ENCODE measurements at regions not wholly inside any gene's neighbourhood (a gene's known extent, or its start where the extent isn't known, plus 50 kb on each side); places are given as distances from the start of the nearest gene placed in this dataset.
"Not testable (repeated sequence)": the region's sequence is repeated elsewhere in the genome, so short reads cannot be mapped to it uniquely, and the experiment has no call there.

DNA sequence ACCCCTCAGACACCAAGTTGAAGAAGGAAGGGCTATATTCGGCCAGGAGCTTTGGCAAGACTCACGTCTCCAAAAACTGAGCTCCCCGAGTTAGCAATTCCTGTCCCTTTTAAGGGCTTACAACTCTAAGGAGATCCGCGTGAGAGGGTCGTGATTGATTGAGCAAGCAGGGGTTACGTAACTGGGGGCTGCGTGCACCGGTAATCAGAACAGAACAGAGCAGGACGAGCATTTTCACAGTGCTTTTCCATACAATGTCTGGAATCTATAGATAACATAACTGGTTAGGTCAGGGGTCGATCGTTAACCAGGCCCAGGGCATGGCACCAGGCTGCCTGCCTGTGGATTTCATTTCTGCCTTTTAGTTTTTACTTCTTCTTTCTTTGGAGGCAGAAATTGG is 245.3 kb upstream of the MME start:
- H3K27me3 ChIP-seq (ENCODE audit: insufficient read depth, low read length); H4K8ac ChIP-seq (ENCODE audit: low read depth, low read length); H3K4me2 ChIP-seq (ENCODE audit: low read length); H2AFZ ChIP-seq (ENCODE audit: insufficient read depth, low read length, poor library complexity); H2AK5ac ChIP-seq (ENCODE audit: low read length); H3K27ac ChIP-seq (ENCODE audit: low read depth, low read length); H3K14ac ChIP-seq (ENCODE audit: low read length); H3K4ac ChIP-seq (ENCODE audit: low read depth, low read length); H3K9me3 ChIP-seq (ENCODE audit: insufficient read depth, low read depth, low read length); H4K91ac ChIP-seq (ENCODE audit: low read depth, low read length); H2BK120ac ChIP-seq (ENCODE audit: insufficient read depth, low read length, poor library complexity); H3K4me1 ChIP-seq (ENCODE audit: control insufficient read depth in 1 of 2, insufficient read depth in 2 of 2, low read length in 2 of 2); H3K9ac ChIP-seq (ENCODE audit: low read length); H3K23ac ChIP-seq (ENCODE audit: low read length); H2BK12ac ChIP-seq (ENCODE audit: low read length); DNase-seq; H2BK5ac ChIP-seq (ENCODE audit: low read depth, low read length, poor library complexity); H3K18ac ChIP-seq (ENCODE audit: low read length); H4K12ac ChIP-seq (ENCODE audit: low read depth, low read length); H3K79me2 ChIP-seq (ENCODE audit: control insufficient read depth, insufficient read depth, low read length, poor library complexity); H3K79me1 ChIP-seq (ENCODE audit: low read length); H3K4me3 ChIP-seq (ENCODE audit: low read depth, low read length); H3K36me3 ChIP-seq (ENCODE audit: control insufficient read depth in 1 of 2, insufficient read depth in 2 of 2, low read length in 2 of 2): not testable (repeated sequence)
- no CpG with 5 or more reads among the region's 12 CpGs for WGBS (ENCODE audit: extremely low coverage, insufficient coverage, insufficient read length)

DNA sequence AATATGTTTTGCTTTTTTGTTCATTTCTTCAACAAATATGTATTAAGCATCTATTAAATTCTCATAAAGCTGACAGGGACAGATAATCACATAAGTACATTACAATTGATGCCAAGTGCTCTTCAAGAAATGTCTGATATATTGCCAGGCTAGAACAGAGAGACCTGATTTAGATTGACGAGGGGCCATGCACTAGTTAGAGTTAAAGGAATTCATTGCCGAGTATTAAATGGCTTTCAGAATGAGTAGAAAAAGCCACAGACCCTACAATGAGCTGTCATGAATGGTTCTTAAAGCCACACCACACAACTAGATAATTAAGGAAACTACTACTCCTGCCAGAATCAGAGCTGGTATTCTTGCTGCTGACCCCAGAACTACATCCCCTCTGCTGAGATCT is 250.2 kb upstream of the MME start:
- Histone ChIP-seq H3K79me2 (ENCODE audit: control insufficient read depth, insufficient read depth, low read length, poor library complexity) (no peaks in the 10 kb centered on the region), H3K79me1 (ENCODE audit: low read length) (no peaks in the 10 kb centered on the region), H4K91ac (ENCODE audit: low read depth, low read length) (no peak overlapping the region), H2AFZ (ENCODE audit: insufficient read depth, low read length, poor library complexity) (no peak overlapping the region), H3K27me3 (ENCODE audit: insufficient read depth, low read length) (no peaks in the 10 kb centered on the region), H2BK120ac (ENCODE audit: insufficient read depth, low read length, poor library complexity) (no peak overlapping the region), H3K9me3 (ENCODE audit: insufficient read depth, low read depth, low read length) (peaks cover 1% of the 10 kb centered on the region), H3K36me3 (ENCODE audit: control insufficient read depth in 1 of 2, insufficient read depth in 2 of 2, low read length in 2 of 2) (peaks cover 0 to 2% of the 10 kb centered on the region in 2 experiments), H2BK5ac (ENCODE audit: low read depth, low read length, poor library complexity) (no peak overlapping the region), H3K4ac (ENCODE audit: low read depth, low read length) (no peak overlapping the region), H4K8ac (ENCODE audit: low read depth, low read length) (no peak overlapping the region), H3K14ac (ENCODE audit: low read length) (no peak overlapping the region), H3K18ac (ENCODE audit: low read length) (no peak overlapping the region), H3K23ac (ENCODE audit: low read length) (no peak overlapping the region), H2AK5ac (ENCODE audit: low read length) (no peak overlapping the region), H3K4me1 (ENCODE audit: control insufficient read depth in 1 of 2, insufficient read depth in 2 of 2, low read length in 2 of 2) (no peaks in the 10 kb centered on the region), H2BK12ac (ENCODE audit: low read length) (no peak overlapping the region), H3K27ac (ENCODE audit: low read depth, low read length) (no peak overlapping the region), H3K4me2 (ENCODE audit: low read length) (no peak overlapping the region), H3K4me3 (ENCODE audit: low read depth, low read length) (no peak overlapping the region), H3K9ac (ENCODE audit: low read length) (no peak overlapping the region), H4K12ac (ENCODE audit: low read depth, low read length) (no peak overlapping the region)
- DNase-seq, result no peak
- WGBS (ENCODE audit: extremely low coverage, insufficient coverage, insufficient read length), result no CpG with 5 or more reads among the region's 2 CpGs

DNA sequence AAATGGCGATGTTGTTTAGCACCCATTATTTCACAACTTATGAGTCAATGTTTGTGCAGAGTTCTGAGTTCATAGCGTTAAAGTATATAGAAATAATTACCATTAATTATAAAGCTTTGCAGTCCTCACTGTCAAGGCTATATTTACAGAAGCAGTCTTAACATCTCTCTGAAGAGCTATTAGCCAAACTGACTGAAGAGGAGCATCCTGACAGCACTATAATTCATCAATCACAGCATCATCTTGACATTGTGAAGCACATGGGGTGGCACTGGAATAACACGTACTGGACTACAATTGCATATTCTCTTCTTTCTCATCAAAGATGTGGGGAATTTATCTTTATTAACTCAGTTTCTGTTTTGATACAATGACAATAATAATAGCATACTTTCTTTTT is 260.6 kb upstream of the MME start:
- no peak overlapping the region for H3K14ac ChIP-seq (ENCODE audit: low read length)
- no CpG with 5 or more reads among the region's 3 CpGs for WGBS (ENCODE audit: extremely low coverage, insufficient coverage, insufficient read length)
- no peak overlapping the region for H4K12ac ChIP-seq (ENCODE audit: low read depth, low read length)
- DNase-seq, result no peak
- no peak overlapping the region for H2AK5ac ChIP-seq (ENCODE audit: low read length)
- no peaks in the 10 kb centered on the region for H3K36me3 ChIP-seq (ENCODE audit: control insufficient read depth in 1 of 2, insufficient read depth in 2 of 2, low read length in 2 of 2)
- H3K79me1 ChIP-seq (ENCODE audit: low read length), result no peaks in the 10 kb centered on the region
- no peaks in the 10 kb centered on the region for H3K4me1 ChIP-seq (ENCODE audit: control insufficient read depth in 1 of 2, insufficient read depth in 2 of 2, low read length in 2 of 2)
- H3K4me3 ChIP-seq (ENCODE audit: low read depth, low read length), result no peak overlapping the region
- no peak overlapping the region for H3K23ac ChIP-seq (ENCODE audit: low read length)
- no peak overlapping the region for H3K9ac ChIP-seq (ENCODE audit: low read length)
- no peaks in the 10 kb centered on the region for H3K9me3 ChIP-seq (ENCODE audit: insufficient read depth, low read depth, low read length)
- no peak overlapping the region for H3K27ac ChIP-seq (ENCODE audit: low read depth, low read length)
- H4K8ac ChIP-seq (ENCODE audit: low read depth, low read length), result no peak overlapping the region
- no peak overlapping the region for H2BK5ac ChIP-seq (ENCODE audit: low read depth, low read length, poor library complexity)
- no peak overlapping the region for H2BK120ac ChIP-seq (ENCODE audit: insufficient read depth, low read length, poor library complexity)
- H4K91ac ChIP-seq (ENCODE audit: low read depth, low read length), result no peak overlapping the region
- no peak overlapping the region for H2AFZ ChIP-seq (ENCODE audit: insufficient read depth, low read length, poor library complexity)
- H3K27me3 ChIP-seq (ENCODE audit: insufficient read depth, low read length), result no peaks in the 10 kb centered on the region
- no peaks in the 10 kb centered on the region for H3K79me2 ChIP-seq (ENCODE audit: control insufficient read depth, insufficient read depth, low read length, poor library complexity)
- no peak overlapping the region for H3K4me2 ChIP-seq (ENCODE audit: low read length)
- no peak overlapping the region for H3K4ac ChIP-seq (ENCODE audit: low read depth, low read length)
- H3K18ac ChIP-seq (ENCODE audit: low read length), result no peak overlapping the region
- no peak overlapping the region for H2BK12ac ChIP-seq (ENCODE audit: low read length)

DNA sequence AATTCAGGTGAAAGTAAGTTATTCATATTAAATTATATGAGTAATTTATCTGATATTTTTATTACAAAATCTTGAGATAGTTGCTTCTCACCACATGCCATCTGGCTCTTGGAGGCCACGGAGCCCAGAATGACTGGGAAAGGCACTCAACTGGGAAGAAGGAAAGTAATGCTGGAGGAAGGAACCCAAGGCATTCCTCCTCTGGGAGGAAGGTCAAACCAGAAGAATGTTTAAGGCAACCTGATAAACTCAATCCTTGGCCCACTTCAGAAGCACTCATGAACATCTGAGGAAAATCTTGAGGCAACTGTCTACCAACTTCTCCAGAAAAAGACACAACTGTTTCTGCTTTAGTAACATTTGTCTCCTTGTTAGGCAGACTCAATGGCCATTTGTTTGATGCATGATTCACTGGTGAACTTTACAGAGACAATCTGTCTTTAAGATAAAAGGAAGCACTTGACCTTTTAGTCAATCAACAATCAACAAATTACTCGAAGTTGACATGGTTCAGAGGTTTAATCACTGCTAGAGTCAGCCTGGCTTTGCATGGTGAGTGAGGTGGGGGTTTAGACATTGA is 261.4 kb upstream of the MME start:
- no peak overlapping the region for H2AFZ ChIP-seq (ENCODE audit: insufficient read depth, low read length, poor library complexity)
- no peaks in the 10 kb centered on the region for H3K27me3 ChIP-seq (ENCODE audit: insufficient read depth, low read length)
- WGBS (ENCODE audit: extremely low coverage, insufficient coverage, insufficient read length), result no CpG with 5 or more reads among the region's 2 CpGs
- no peaks in the 10 kb centered on the region for H3K4me1 ChIP-seq (ENCODE audit: control insufficient read depth in 1 of 2, insufficient read depth in 2 of 2, low read length in 2 of 2)
- no peak overlapping the region for H3K4me3 ChIP-seq (ENCODE audit: low read depth, low read length)
- H3K18ac ChIP-seq (ENCODE audit: low read length), result no peak overlapping the region
- H3K23ac ChIP-seq (ENCODE audit: low read length), result no peak overlapping the region
- no peaks in the 10 kb centered on the region for H3K9me3 ChIP-seq (ENCODE audit: insufficient read depth, low read depth, low read length)
- no peak overlapping the region for H3K27ac ChIP-seq (ENCODE audit: low read depth, low read length)
- H2BK12ac ChIP-seq (ENCODE audit: low read length), result no peak overlapping the region
- H4K12ac ChIP-seq (ENCODE audit: low read depth, low read length), result no peak overlapping the region
- H2BK120ac ChIP-seq (ENCODE audit: insufficient read depth, low read length, poor library complexity), result no peak overlapping the region
- H4K8ac ChIP-seq (ENCODE audit: low read depth, low read length), result no peak overlapping the region
- H3K79me2 ChIP-seq (ENCODE audit: control insufficient read depth, insufficient read depth, low read length, poor library complexity), result no peaks in the 10 kb centered on the region
- no peaks in the 10 kb centered on the region for H3K79me1 ChIP-seq (ENCODE audit: low read length)
- H2AK5ac ChIP-seq (ENCODE audit: low read length), result no peak overlapping the region
- H2BK5ac ChIP-seq (ENCODE audit: low read depth, low read length, poor library complexity), result no peak overlapping the region
- H3K4ac ChIP-seq (ENCODE audit: low read depth, low read length), result no peak overlapping the region
- H3K4me2 ChIP-seq (ENCODE audit: low read length), result no peak overlapping the region
- DNase-seq, result no peak
- no peak overlapping the region for H3K14ac ChIP-seq (ENCODE audit: low read length)
- no peak overlapping the region for H3K9ac ChIP-seq (ENCODE audit: low read length)
- no peak overlapping the region for H4K91ac ChIP-seq (ENCODE audit: low read depth, low read length)
- no peaks in the 10 kb centered on the region for H3K36me3 ChIP-seq (ENCODE audit: control insufficient read depth in 1 of 2, insufficient read depth in 2 of 2, low read length in 2 of 2)
